ENCODE measurements at regions not wholly inside any gene's neighbourhood (a gene's known extent, or its start where the extent isn't known, plus 50 kb on each side); places are given as distances from the start of the nearest gene placed in this dataset.

GRCh38 chr9:113786071-113786470, 90.0 kb upstream of the ZNF618 start:
- DNase-seq (ENCODE audit: low spot score), result no peak
- Histone ChIP-seq H3K9me3 (ENCODE audit: low read length) (no peaks in the 10 kb centered on the region), H3K9me2 (ENCODE audit: insufficient read depth, low read length) (no peaks in the 10 kb centered on the region), H3K4me2 (ENCODE audit: low read length) (no peak overlapping the region), H2AFZ (ENCODE audit: low read length) (no peak overlapping the region), H3K4me1 (ENCODE audit: insufficient read depth, low read length, poor library complexity, severe bottlenecking) (no peaks in the 10 kb centered on the region), H3K36me3 (ENCODE audit: insufficient read depth, low read length) (no peaks in the 10 kb centered on the region), H3K27ac (ENCODE audit: low read depth, low read length, poor library complexity, severe bottlenecking) (no peak overlapping the region), H3K4me3 (ENCODE audit: low read depth, low read length, poor library complexity, severe bottlenecking) (no peak overlapping the region), H4K20me1 (ENCODE audit: insufficient read depth, low read length) (no peaks in the 10 kb centered on the region), H3K79me2 (ENCODE audit: insufficient read depth, low read depth, low read length) (no peaks in the 10 kb centered on the region)
- intact Hi-C loops (cut with micrococcal nuclease; ENCODE audit: unreplicated experiment), result no loop called here
- CTCF ChIA-PET (ENCODE audit: unreplicated experiment), result no interaction called here
- no TSS peak for BruUV-seq (replicated peaks)
- POLR2A ChIA-PET, result no interaction called here
- TF ChIP-seq EZH2phosphoT487 (IDR thresholded peaks at IDR 0.05; ENCODE audit: borderline replicate concordance, low read depth, low read length), result no peak
- TF ChIP-seq, protein P1, sequence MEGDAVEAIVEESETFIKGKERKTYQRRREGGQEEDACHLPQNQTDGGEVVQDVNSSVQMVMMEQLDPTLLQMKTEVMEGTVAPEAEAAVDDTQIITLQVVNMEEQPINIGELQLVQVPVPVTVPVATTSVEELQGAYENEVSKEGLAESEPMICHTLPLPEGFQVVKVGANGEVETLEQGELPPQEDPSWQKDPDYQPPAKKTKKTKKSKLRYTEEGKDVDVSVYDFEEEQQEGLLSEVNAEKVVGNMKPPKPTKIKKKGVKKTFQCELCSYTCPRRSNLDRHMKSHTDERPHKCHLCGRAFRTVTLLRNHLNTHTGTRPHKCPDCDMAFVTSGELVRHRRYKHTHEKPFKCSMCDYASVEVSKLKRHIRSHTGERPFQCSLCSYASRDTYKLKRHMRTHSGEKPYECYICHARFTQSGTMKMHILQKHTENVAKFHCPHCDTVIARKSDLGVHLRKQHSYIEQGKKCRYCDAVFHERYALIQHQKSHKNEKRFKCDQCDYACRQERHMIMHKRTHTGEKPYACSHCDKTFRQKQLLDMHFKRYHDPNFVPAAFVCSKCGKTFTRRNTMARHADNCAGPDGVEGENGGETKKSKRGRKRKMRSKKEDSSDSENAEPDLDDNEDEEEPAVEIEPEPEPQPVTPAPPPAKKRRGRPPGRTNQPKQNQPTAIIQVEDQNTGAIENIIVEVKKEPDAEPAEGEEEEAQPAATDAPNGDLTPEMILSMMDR (conservative IDR thresholded peaks at IDR 0.05; ENCODE audit: low read length), result no peak

- Histone ChIP-seq H3K79me2 (ENCODE audit: insufficient read depth, low read depth, low read length) (no peaks in the 10 kb centered on the region), H3K27ac (ENCODE audit: low read depth, low read length, poor library complexity, severe bottlenecking) (no peak overlapping the region), H3K9me3 (ENCODE audit: low read length) (no peaks in the 10 kb centered on the region), H3K4me1 (ENCODE audit: insufficient read depth, low read length, poor library complexity, severe bottlenecking) (no peaks in the 10 kb centered on the region), H3K9me2 (ENCODE audit: insufficient read depth, low read length) (no peaks in the 10 kb centered on the region), H4K20me1 (ENCODE audit: insufficient read depth, low read length) (no peaks in the 10 kb centered on the region), H3K4me3 (ENCODE audit: low read depth, low read length, poor library complexity, severe bottlenecking) (no peak overlapping the region), H3K4me2 (ENCODE audit: low read length) (no peak overlapping the region), H3K36me3 (ENCODE audit: insufficient read depth, low read length) (no peaks in the 10 kb centered on the region), H2AFZ (ENCODE audit: low read length) (no peak overlapping the region)
- CTCF ChIA-PET (ENCODE audit: unreplicated experiment), result interaction anchor here (0.7 kb wide), 1 partner anchor 29 kb away, joined by 4 read pairs; no protein-coding TSS in a partner anchor
- POLR2A ChIA-PET, result no interaction called here
- intact Hi-C loops (cut with micrococcal nuclease; ENCODE audit: unreplicated experiment), result no loop called here
- BruUV-seq (replicated peaks), result no TSS peak
- TF ChIP-seq, protein P1 (conservative IDR thresholded peaks at IDR 0.05; ENCODE audit: low read length), result no peak
- no peak for TF ChIP-seq EZH2phosphoT487 (IDR thresholded peaks at IDR 0.05; ENCODE audit: borderline replicate concordance, low read depth, low read length)
- no peak for DNase-seq (ENCODE audit: low spot score)
These were observed 88.2 kb upstream of the ZNF618 start for GRCh38 chr9:113787871-113788270.

GRCh38 chr9:113788616-113789330, 87.3 kb upstream of the ZNF618 start:
- DNase-seq (ENCODE audit: low spot score), result no peak
- Histone ChIP-seq H4K20me1 (ENCODE audit: insufficient read depth, low read length) (no peaks in the 10 kb centered on the region), H3K4me2 (ENCODE audit: low read length) (no peak overlapping the region), H2AFZ (ENCODE audit: low read length) (no peak overlapping the region), H3K27ac (ENCODE audit: low read depth, low read length, poor library complexity, severe bottlenecking) (no peak overlapping the region), H3K79me2 (ENCODE audit: insufficient read depth, low read depth, low read length) (no peaks in the 10 kb centered on the region), H3K9me3 (ENCODE audit: low read length) (no peaks in the 10 kb centered on the region), H3K36me3 (ENCODE audit: insufficient read depth, low read length) (no peaks in the 10 kb centered on the region), H3K9me2 (ENCODE audit: insufficient read depth, low read length) (no peaks in the 10 kb centered on the region), H3K4me3 (ENCODE audit: low read depth, low read length, poor library complexity, severe bottlenecking) (no peak overlapping the region), H3K4me1 (ENCODE audit: insufficient read depth, low read length, poor library complexity, severe bottlenecking) (no peaks in the 10 kb centered on the region)
- POLR2A ChIA-PET, result no interaction called here
- CTCF ChIA-PET (ENCODE audit: unreplicated experiment), result interaction anchor here (0.6 kb wide), 1 partner anchor 370 kb away, joined by 3 read pairs; no protein-coding TSS in a partner anchor
- intact Hi-C loops (cut with micrococcal nuclease; ENCODE audit: unreplicated experiment), result no loop called here
- TF ChIP-seq, protein P1 (conservative IDR thresholded peaks at IDR 0.05; ENCODE audit: low read length), result no peak
- TF ChIP-seq EZH2phosphoT487 (IDR thresholded peaks at IDR 0.05; ENCODE audit: borderline replicate concordance, low read depth, low read length), result no peak
- no TSS peak for BruUV-seq (replicated peaks)
